Dendritic cell treated with granulocyte-macrophage colony-stimulating factor and Interleukin-4, amounts not matched to agents 40 ng/mL and 50 ng/mL, for 4 days (primary cell): ENCODE measurements at regions not wholly inside any gene's neighbourhood (a gene's known extent, or its start where the extent isn't known, plus 50 kb on each side); places are given as distances from the start of the nearest gene placed in this dataset.

Experiments
- H3K27ac Mint-ChIP-seq: one replicate; pipeline ENCODE4 v1.8.0; 2022; ENCODE audit warnings: mild to moderate bottlenecking, mixed read lengths
- H3K27me3 Mint-ChIP-seq: one replicate; pipeline ENCODE4 v1.8.0; 2022; ENCODE audit warnings: mild to moderate bottlenecking, mixed read lengths
- H3K36me3 Mint-ChIP-seq: one replicate; pipeline ENCODE4 v1.8.0; 2022; ENCODE audit warnings: low read depth, mixed read lengths
- H3K4me1 Mint-ChIP-seq: one replicate; pipeline ENCODE4 v1.8.0; 2022; ENCODE audit warnings: low read depth, mixed read lengths
- H3K4me3 Mint-ChIP-seq: one replicate; pipeline ENCODE4 v1.8.0; 2022; ENCODE audit warnings: mild to moderate bottlenecking, moderate library complexity, mixed read lengths
- H3K9me3 Mint-ChIP-seq: one replicate; pipeline ENCODE4 v1.8.0; 2022; ENCODE audit warnings: mixed read lengths
- intact Hi-C: fragments of 100-400 bp; cut with micrococcal nuclease; formaldehyde crosslinking; loops from one replicate; pipeline ENCODE4 v1.15.0; 2022

GRCh38 chr9:16068476-16068875 is 515.6 kb downstream of the CCDC171 start:
- Mint-ChIP-seq H3K9me3 (no peaks in the 10 kb centered on the region), H3K4me1 (no peaks in the 10 kb centered on the region), H3K4me3 (no peak overlapping the region), H3K27me3 (no peaks in the 10 kb centered on the region), H3K27ac (no peak overlapping the region), H3K36me3 (no peaks in the 10 kb centered on the region)
- intact Hi-C loops, result no loop called here

- H3K27me3 Mint-ChIP-seq, result no peaks in the 10 kb centered on the region
- H3K4me1 Mint-ChIP-seq, result no peaks in the 10 kb centered on the region
- H3K36me3 Mint-ChIP-seq, result no peaks in the 10 kb centered on the region
- intact Hi-C loops, result no loop called here
- no peak overlapping the region for H3K27ac Mint-ChIP-seq
- no peaks in the 10 kb centered on the region for H3K9me3 Mint-ChIP-seq
- H3K4me3 Mint-ChIP-seq, result no peak overlapping the region
Measured at GRCh38 chr9:16069249-16069648, 516.4 kb downstream of the CCDC171 start.

- Mint-ChIP-seq H3K4me1 (no peaks in the 10 kb centered on the region), H3K4me3 (no peak overlapping the region), H3K9me3 (no peaks in the 10 kb centered on the region), H3K27me3 (no peaks in the 10 kb centered on the region), H3K36me3 (no peaks in the 10 kb centered on the region), H3K27ac (no peak overlapping the region)
- intact Hi-C loops, result no loop called here
Measured at GRCh38 chr9:16069671-16070454, 517.0 kb downstream of the CCDC171 start.

- Mint-ChIP-seq H3K4me3 (no peak overlapping the region), H3K9me3 (no peaks in the 10 kb centered on the region), H3K4me1 (no peaks in the 10 kb centered on the region), H3K36me3 (no peaks in the 10 kb centered on the region), H3K27ac (no peak overlapping the region), H3K27me3 (no peaks in the 10 kb centered on the region)
- intact Hi-C loops, result no loop called here
Measured at GRCh38 chr9:16070455-16071145, 517.8 kb downstream of the CCDC171 start.

- Mint-ChIP-seq H3K36me3 (no peaks in the 10 kb centered on the region), H3K27me3 (no peaks in the 10 kb centered on the region), H3K27ac (no peak overlapping the region), H3K4me1 (no peaks in the 10 kb centered on the region), H3K4me3 (no peak overlapping the region), H3K9me3 (no peaks in the 10 kb centered on the region)
- intact Hi-C loops, result no loop called here
Measured at GRCh38 chr9:16071400-16071799, 518.6 kb downstream of the CCDC171 start.

GRCh38 chr9:16074963-16075362 is 522.1 kb downstream of the CCDC171 start:
- Mint-ChIP-seq H3K27ac (no peak overlapping the region), H3K4me3 (no peak overlapping the region), H3K27me3 (no peaks in the 10 kb centered on the region), H3K36me3 (no peaks in the 10 kb centered on the region), H3K4me1 (no peaks in the 10 kb centered on the region), H3K9me3 (no peaks in the 10 kb centered on the region)
- intact Hi-C loops, result no loop called here

- no peak overlapping the region for H3K4me3 Mint-ChIP-seq
- no peaks in the 10 kb centered on the region for H3K9me3 Mint-ChIP-seq
- no peaks in the 10 kb centered on the region for H3K4me1 Mint-ChIP-seq
- no peak overlapping the region for H3K27ac Mint-ChIP-seq
- H3K36me3 Mint-ChIP-seq, result no peaks in the 10 kb centered on the region
- H3K27me3 Mint-ChIP-seq, result no peaks in the 10 kb centered on the region
- intact Hi-C loops, result no loop called here
Measured at GRCh38 chr9:16075696-16076095, 522.9 kb downstream of the CCDC171 start.

- no peaks in the 10 kb centered on the region for H3K36me3 Mint-ChIP-seq
- H3K27ac Mint-ChIP-seq, result no peak overlapping the region
- no peaks in the 10 kb centered on the region for H3K9me3 Mint-ChIP-seq
- intact Hi-C loops, result no loop called here
- no peaks in the 10 kb centered on the region for H3K27me3 Mint-ChIP-seq
- H3K4me1 Mint-ChIP-seq, result no peaks in the 10 kb centered on the region
- no peak overlapping the region for H3K4me3 Mint-ChIP-seq
Measured at GRCh38 chr9:16076511-16076910, 523.7 kb downstream of the CCDC171 start.

GRCh38 chr9:16082796-16083195 is 530.0 kb downstream of the CCDC171 start:
- Mint-ChIP-seq H3K27me3 (no peaks in the 10 kb centered on the region), H3K27ac (no peak overlapping the region), H3K4me3 (no peak overlapping the region), H3K4me1 (no peaks in the 10 kb centered on the region), H3K36me3 (no peaks in the 10 kb centered on the region), H3K9me3 (peaks cover 18% of the 10 kb centered on the region)
- intact Hi-C loops, result no loop called here

GRCh38 chr9:16085167-16085726 is 532.4 kb downstream of the CCDC171 start:
- intact Hi-C loops, result no loop called here
- Mint-ChIP-seq H3K9me3 (peaks cover 25% of the 10 kb centered on the region), H3K4me3 (no peak overlapping the region), H3K27me3 (no peaks in the 10 kb centered on the region), H3K36me3 (no peaks in the 10 kb centered on the region), H3K27ac (no peak overlapping the region), H3K4me1 (no peaks in the 10 kb centered on the region)

GRCh38 chr9:16090907-16091629 is 538.2 kb downstream of the CCDC171 start:
- Mint-ChIP-seq H3K4me3 (no peak overlapping the region), H3K27me3 (no peaks in the 10 kb centered on the region), H3K9me3 (peaks cover 42% of the 10 kb centered on the region), H3K4me1 (no peaks in the 10 kb centered on the region), H3K36me3 (no peaks in the 10 kb centered on the region), H3K27ac (no peak overlapping the region)
- intact Hi-C loops, result no loop called here

- Mint-ChIP-seq H3K4me1 (no peaks in the 10 kb centered on the region), H3K27ac (no peak overlapping the region), H3K4me3 (no peak overlapping the region), H3K9me3 (peaks cover 28% of the 10 kb centered on the region), H3K27me3 (no peaks in the 10 kb centered on the region), H3K36me3 (no peaks in the 10 kb centered on the region)
- intact Hi-C loops, result no loop called here
Measured at GRCh38 chr9:16092142-16093091, 539.6 kb downstream of the CCDC171 start.

GRCh38 chr9:16098306-16098705 is 545.5 kb downstream of the CCDC171 start:
- Mint-ChIP-seq H3K27ac (no peak overlapping the region), H3K4me1 (no peaks in the 10 kb centered on the region), H3K4me3 (no peak overlapping the region), H3K27me3 (peaks cover 2% of the 10 kb centered on the region), H3K36me3 (no peaks in the 10 kb centered on the region), H3K9me3 (peaks cover 8% of the 10 kb centered on the region)
- intact Hi-C loops, result no loop called here
